ENCODE measurements at regions not wholly inside any gene's neighbourhood (a gene's known extent, or its start where the extent isn't known, plus 50 kb on each side); places are given as distances from the start of the nearest gene placed in this dataset.

- Histone ChIP-seq H3K36me3 (ENCODE audit: control insufficient read depth in 2 of 2, insufficient read depth in 1 of 2, low read length in 2 of 2) (no peaks in the 10 kb centered on the region), H3K4me1 (ENCODE audit: control insufficient read depth, insufficient read depth, low read length) (no peaks in the 10 kb centered on the region), H3K27ac (ENCODE audit: extremely low read depth, low read depth, low read length) (no peak overlapping the region), H3K4me3 (ENCODE audit: low read depth, low read length) (no peak overlapping the region), H3K9me3 (ENCODE audit: control insufficient read depth, insufficient read depth, low read depth, low read length) (no peaks in the 10 kb centered on the region)
- CTCF ChIA-PET, result no interaction called here
- POLR2A ChIA-PET, result no interaction called here
- no peak for TF ChIP-seq ZNF571 (tag by site-specific recombination; IDR thresholded peaks at IDR 0.05)
Measured at GRCh38 chr21:24222676-24223075, 1384.6 kb downstream of the MRPL39 start.

- no peaks in the 10 kb centered on the region for H3K9me3 ChIP-seq (ENCODE audit: control insufficient read depth, insufficient read depth, low read depth, low read length)
- ChIA-PET CTCF (no interaction called here), POLR2A (no interaction called here)
Measured at GRCh38 chr21:24220446-24220845, 1386.8 kb downstream of the MRPL39 start.

GRCh38 chr21:24217151-24217550 is 1390.1 kb downstream of the MRPL39 start:
- Histone ChIP-seq H3K4me3 (ENCODE audit: low read depth, low read length) (no peak overlapping the region), H3K9me3 (ENCODE audit: control insufficient read depth, insufficient read depth, low read depth, low read length) (no peaks in the 10 kb centered on the region), H3K36me3 (ENCODE audit: control insufficient read depth in 2 of 2, insufficient read depth in 1 of 2, low read length in 2 of 2) (no peaks in the 10 kb centered on the region), H3K27ac (ENCODE audit: extremely low read depth, low read depth, low read length) (no peak overlapping the region), H3K4me1 (ENCODE audit: control insufficient read depth, insufficient read depth, low read length) (no peaks in the 10 kb centered on the region)
- TF ChIP-seq BCL6B (tag by site-specific recombination; IDR thresholded peaks at IDR 0.05), result no peak
- ChIA-PET POLR2A (no interaction called here), CTCF (interaction anchor here (0.5 kb wide), 1 partner anchor 11 kb away, joined by 3 read pairs; no protein-coding TSS in a partner anchor)

More at GRCh38 chr21:24220446-24220845, 1386.8 kb downstream of the MRPL39 start:
- no peak overlapping the region for H3K27ac ChIP-seq (ENCODE audit: extremely low read depth, low read depth, low read length)
- no peak for TF ChIP-seq KLF9 (tag by site-specific recombination; IDR thresholded peaks at IDR 0.05; ENCODE audit: low read depth)
- TF ChIP-seq REST (tag by site-specific recombination; IDR thresholded peaks at IDR 0.05), result no peak
- TF ChIP-seq ZBTB11 (tag by site-specific recombination; conservative IDR thresholded peaks at IDR 0.05; ENCODE audit: low read depth), result no peak
- TF ChIP-seq ZNF155 (tag by site-specific recombination; IDR thresholded peaks at IDR 0.05), result no peak
- no peak for TF ChIP-seq ZNF837 (tag by site-specific recombination; IDR thresholded peaks at IDR 0.05)
- no peak for TF ChIP-seq ZNF658 (tag by site-specific recombination; IDR thresholded peaks at IDR 0.05)
- no peak for TF ChIP-seq ZNF138 (tag by site-specific recombination; IDR thresholded peaks at IDR 0.05; ENCODE audit: borderline replicate concordance)
- no peak for TF ChIP-seq BCL11B (tag by site-specific recombination; IDR thresholded peaks at IDR 0.05; ENCODE audit: low read depth)
- no peak for TF ChIP-seq KLF16 (tag by site-specific recombination; IDR thresholded peaks at IDR 0.05)
- no peak for TF ChIP-seq KLF10 (tag by site-specific recombination; IDR thresholded peaks at IDR 0.05)
- no peaks in the 10 kb centered on the region for H3K4me1 ChIP-seq (ENCODE audit: control insufficient read depth, insufficient read depth, low read length)
- H3K36me3 ChIP-seq (ENCODE audit: control insufficient read depth in 2 of 2, insufficient read depth in 1 of 2, low read length in 2 of 2), result no peaks in the 10 kb centered on the region
- H3K4me3 ChIP-seq (ENCODE audit: low read depth, low read length), result no peak overlapping the region

All from HEK293 (cell line).